NT2/D1 (cell line): ENCODE measurements at regions not wholly inside any gene's neighbourhood (a gene's known extent, or its start where the extent isn't known, plus 50 kb on each side); places are given as distances from the start of the nearest gene placed in this dataset.
A peak's percentile ranks its signal among the peaks of the same experiment; 100 is the strongest.

Source experiments
- DNase-seq: peaks from one replicate; pipeline ENCODE4 v3.0.0-alpha.2; 2011; ENCODE audit warnings: low read depth, low spot score
- H3K27me3 ChIP-seq: 2 replicates; pipeline ENCODE4 v1.6.0; 2011; ENCODE audit warnings: mild to moderate bottlenecking; ENCODE audit not compliant: insufficient read length, insufficient read depth
- H3K36me3 ChIP-seq: 2 replicates; pipeline ENCODE4 v1.6.1; 2011; ENCODE audit warnings: mild to moderate bottlenecking, low read length, mixed read lengths; ENCODE audit not compliant: insufficient read depth, insufficient read length
- H3K4me1 ChIP-seq: 2 replicates; pipeline ENCODE4 v1.5.1; 2011; ENCODE audit not compliant: insufficient read depth, insufficient read length
- H3K4me3 ChIP-seq: 2 replicates; pipeline ENCODE4 v1.5.1; 2011; ENCODE audit warnings: low read depth; ENCODE audit not compliant: insufficient read length
- H3K9ac ChIP-seq: 2 replicates; pipeline ENCODE4 v1.6.0; 2011; ENCODE audit warnings: low read depth; ENCODE audit not compliant: insufficient read length
- H3K9me3 ChIP-seq: 2 replicates; pipeline ENCODE4 v1.5.1; 2011; ENCODE audit warnings: mild to moderate bottlenecking, low read length; ENCODE audit not compliant: insufficient read depth
- SUZ12 ChIP-seq: IDR thresholded peaks from 2 replicates; pipeline ENCODE4 v1.6.1; 2011; ENCODE audit not compliant: insufficient read length, insufficient read depth; ENCODE audit errors: extremely low read depth
- YY1 ChIP-seq: IDR thresholded peaks from 2 replicates; pipeline ENCODE4 v1.6.1; 2011; ENCODE audit not compliant: insufficient read length, insufficient read depth
- ZNF274 ChIP-seq: IDR thresholded peaks from 2 replicates; pipeline ENCODE4 v1.6.1; 2011; ENCODE audit warnings: mild to moderate bottlenecking, low read depth, low read length

DNA sequence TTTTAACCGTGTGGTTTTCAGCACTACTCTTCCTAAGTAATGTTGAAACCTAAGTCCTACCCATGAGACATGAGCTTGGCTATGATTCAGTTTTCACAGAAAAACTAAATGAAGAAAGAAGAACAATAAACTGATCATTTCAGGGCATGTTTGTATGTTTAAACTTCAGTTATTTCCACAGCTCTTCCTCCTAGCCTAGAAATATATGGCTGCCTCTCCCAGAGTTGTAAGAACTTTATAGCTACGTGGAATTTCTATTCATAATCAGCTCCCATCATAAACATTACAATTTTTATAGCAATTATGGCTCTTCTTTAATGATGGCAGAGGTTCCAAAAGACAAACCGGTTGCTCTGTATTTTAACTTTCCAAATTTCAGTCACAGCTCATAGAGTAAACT, 314.7 kb upstream of the ADAMTSL1 start:
- H3K27me3 ChIP-seq, result no peaks in the 10 kb centered on the region
- TF ChIP-seq YY1 (no peak), ZNF274 (no peak), SUZ12 (no peak)
- H3K4me1 ChIP-seq, result no peaks in the 10 kb centered on the region
- H3K9me3 ChIP-seq, result no peaks in the 10 kb centered on the region
- DNase-seq, result no peak
- no peak overlapping the region for H3K4me3 ChIP-seq
- no peaks in the 10 kb centered on the region for H3K36me3 ChIP-seq
- no peak overlapping the region for H3K9ac ChIP-seq

GRCh38 chr9:18163146-18163545, 310.8 kb upstream of the ADAMTSL1 start:
- no peaks in the 10 kb centered on the region for H3K9me3 ChIP-seq

DNA sequence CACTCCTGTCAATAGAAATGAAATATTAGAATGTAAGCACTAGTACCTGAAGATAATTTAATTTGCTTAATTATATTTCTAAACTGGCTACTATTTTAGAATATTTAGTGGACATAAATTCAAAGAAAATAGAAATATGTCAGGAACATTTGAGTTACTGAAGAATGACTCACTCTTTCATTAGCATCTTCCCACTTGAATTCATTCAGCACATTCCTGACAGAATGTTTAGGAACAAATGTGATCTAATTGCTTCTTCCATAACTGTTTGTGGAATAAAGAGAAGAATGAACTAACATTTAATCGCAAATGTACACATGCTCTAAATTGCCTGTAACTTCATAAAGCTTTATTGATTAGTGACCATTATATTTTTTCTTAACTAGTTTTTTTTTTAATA, 306.2 kb upstream of the ADAMTSL1 start:
- Histone ChIP-seq H3K27me3 (no peaks in the 10 kb centered on the region), H3K4me1 (no peaks in the 10 kb centered on the region), H3K4me3 (no peak overlapping the region), H3K9ac (no peak overlapping the region), H3K9me3 (no peaks in the 10 kb centered on the region), H3K36me3 (no peaks in the 10 kb centered on the region)
- TF ChIP-seq YY1 (no peak), SUZ12 (no peak), ZNF274 (no peak)
- DNase-seq, result no peak

More at GRCh38 chr9:18163146-18163545, 310.8 kb upstream of the ADAMTSL1 start:
- H3K27me3 ChIP-seq, result no peaks in the 10 kb centered on the region
- TF ChIP-seq SUZ12, result no peak
- TF ChIP-seq YY1, result no peak
- TF ChIP-seq ZNF274, result no peak
- no peak for DNase-seq
- no peaks in the 10 kb centered on the region for H3K4me1 ChIP-seq
- no peak overlapping the region for H3K4me3 ChIP-seq
- H3K36me3 ChIP-seq, result no peaks in the 10 kb centered on the region
- no peak overlapping the region for H3K9ac ChIP-seq

DNA sequence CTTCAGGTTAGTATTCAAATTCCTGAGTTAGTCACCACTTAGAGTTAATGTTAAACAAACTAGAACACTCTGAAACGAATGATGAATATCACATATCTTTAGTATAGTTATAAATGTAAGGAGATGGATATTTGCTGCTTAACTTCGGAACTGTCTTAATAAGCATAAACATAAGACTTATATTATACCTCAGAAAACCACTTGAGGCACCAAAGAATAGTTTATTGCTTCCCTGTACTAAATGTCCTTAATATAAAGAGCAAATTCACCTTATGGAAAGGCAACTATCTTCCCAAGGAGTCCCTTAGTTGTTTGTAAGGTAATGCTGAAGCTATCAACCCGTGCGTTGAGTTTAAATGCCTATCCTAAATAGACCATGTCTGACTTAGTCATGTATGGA, 300.0 kb upstream of the ADAMTSL1 start:
- H3K4me3 ChIP-seq, result no peak overlapping the region
- no peak for TF ChIP-seq ZNF274
- no peak for TF ChIP-seq SUZ12
- TF ChIP-seq YY1, result no peak
- DNase-seq, result no peak
- H3K4me1 ChIP-seq, result no peaks in the 10 kb centered on the region
- H3K9me3 ChIP-seq, result peaks cover 14% of the 10 kb centered on the region; the same call in 1 of the 2 replicates
- H3K36me3 ChIP-seq, result no peaks in the 10 kb centered on the region
- H3K9ac ChIP-seq, result no peak overlapping the region
- no peaks in the 10 kb centered on the region for H3K27me3 ChIP-seq

- no peak overlapping the region for H3K9ac ChIP-seq
- no peaks in the 10 kb centered on the region for H3K36me3 ChIP-seq
- H3K27me3 ChIP-seq, result no peaks in the 10 kb centered on the region
- H3K4me1 ChIP-seq, result no peaks in the 10 kb centered on the region
- no peak overlapping the region for H3K4me3 ChIP-seq
- H3K9me3 ChIP-seq, result peaks cover 3% of the 10 kb centered on the region; the same call in 1 of the 2 replicates
- DNase-seq, result no peak
- TF ChIP-seq YY1, result no peak
- no peak for TF ChIP-seq SUZ12
- no peak for TF ChIP-seq ZNF274
Measured at GRCh38 chr9:18182636-18183035, 291.3 kb upstream of the ADAMTSL1 start.

DNA sequence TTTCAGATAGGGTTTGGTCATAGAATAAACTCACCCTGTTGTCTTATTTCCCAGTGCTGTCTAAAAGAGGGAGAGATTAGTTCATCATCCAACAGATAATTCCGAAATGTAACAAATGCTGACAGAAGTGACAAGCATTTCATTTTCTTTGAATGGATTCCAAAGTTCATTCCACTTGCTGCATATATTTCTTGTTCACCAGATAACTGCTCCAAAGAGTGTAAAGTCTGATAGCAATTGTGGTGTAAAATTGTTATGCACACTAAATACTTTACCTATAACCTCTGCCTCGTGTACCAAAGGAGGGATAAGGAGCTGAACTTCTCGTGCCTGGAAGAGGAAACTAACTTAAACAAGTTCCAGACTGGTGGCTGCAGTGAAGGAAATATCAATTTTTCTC, 290.0 kb upstream of the ADAMTSL1 start:
- H3K4me3 ChIP-seq, result no peak overlapping the region
- no peaks in the 10 kb centered on the region for H3K27me3 ChIP-seq

GRCh38 chr9:18184401-18184800, 289.6 kb upstream of the ADAMTSL1 start:
- no peak overlapping the region for H3K4me3 ChIP-seq
- no peaks in the 10 kb centered on the region for H3K9me3 ChIP-seq
- H3K9ac ChIP-seq, result no peak overlapping the region
- H3K27me3 ChIP-seq, result no peaks in the 10 kb centered on the region
- TF ChIP-seq ZNF274 (no peak), SUZ12 (no peak), YY1 (no peak)
- H3K36me3 ChIP-seq, result no peaks in the 10 kb centered on the region
- no peak for DNase-seq
- no peaks in the 10 kb centered on the region for H3K4me1 ChIP-seq

More for the DNA sequence above, 290.0 kb upstream of the ADAMTSL1 start:
- TF ChIP-seq YY1 (no peak), ZNF274 (no peak), SUZ12 (no peak)
- Histone ChIP-seq H3K9me3 (no peaks in the 10 kb centered on the region), H3K36me3 (no peaks in the 10 kb centered on the region), H3K4me1 (no peaks in the 10 kb centered on the region), H3K9ac (no peak overlapping the region)
- DNase-seq, result no peak

DNA sequence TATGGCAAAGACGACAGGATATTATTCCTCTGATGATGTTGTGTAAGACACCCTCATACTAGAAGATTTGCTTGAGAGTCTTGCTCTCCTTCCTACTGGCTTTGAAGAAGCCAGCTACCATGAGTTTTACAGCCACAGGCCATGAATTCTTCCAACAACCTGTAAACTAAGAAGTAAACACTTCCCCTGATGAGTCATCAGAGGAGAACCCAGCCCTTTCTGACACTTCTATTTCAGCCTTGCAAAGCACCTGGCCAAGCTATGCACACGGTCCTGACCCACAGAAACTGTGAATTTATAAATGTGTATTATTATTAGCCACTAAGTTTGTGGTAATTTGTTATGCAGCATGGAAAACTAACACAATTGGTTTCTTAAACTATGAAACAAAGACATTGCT, 288.8 kb upstream of the ADAMTSL1 start:
- H3K4me3 ChIP-seq, result no peak overlapping the region
- no peaks in the 10 kb centered on the region for H3K4me1 ChIP-seq
- no peaks in the 10 kb centered on the region for H3K36me3 ChIP-seq
- TF ChIP-seq ZNF274 (no peak), YY1 (no peak), SUZ12 (no peak)
- H3K27me3 ChIP-seq, result no peaks in the 10 kb centered on the region
- DNase-seq, result peak; percentile 36
- H3K9ac ChIP-seq, result no peak overlapping the region
- no peaks in the 10 kb centered on the region for H3K9me3 ChIP-seq
